ENCODE measurements at regions not wholly inside any gene's neighbourhood (a gene's known extent, or its start where the extent isn't known, plus 50 kb on each side); places are given as distances from the start of the nearest gene placed in this dataset.
A peak's percentile ranks its signal among the peaks of the same experiment; 100 is the strongest.

DNA sequence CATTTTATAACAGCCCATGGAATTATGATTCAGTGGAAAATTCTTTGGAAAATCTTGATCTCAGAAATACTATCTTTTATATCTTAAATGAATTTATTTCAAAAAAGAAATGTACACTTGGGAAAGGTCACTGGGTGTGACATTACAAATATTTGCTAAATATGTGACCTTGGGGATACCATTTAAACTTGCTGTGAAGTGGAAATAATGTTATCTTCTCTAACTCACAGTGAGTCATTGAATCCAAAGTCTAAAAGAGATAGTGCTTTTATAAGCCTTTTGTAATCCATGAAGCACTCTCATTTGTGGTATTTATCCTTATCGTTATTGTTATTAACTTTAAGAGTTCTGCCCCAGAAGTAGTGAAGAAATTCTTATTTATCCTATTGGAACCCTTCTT, 289.8 kb upstream of the SEMA6D start (continued):
- no peak for TF ChIP-seq ZNF280D (CRISPR knock-in tag; IDR thresholded peaks at IDR 0.05)
- no peak for TF ChIP-seq KLF16 (CRISPR knock-in tag; IDR thresholded peaks at IDR 0.05)
- 0 out of 2 replicates have a peak, but pooled peaks have one; percentile 11 for TF ChIP-seq BCL6 (CRISPR knock-in tag; IDR thresholded peaks at IDR 0.05)
- TF ChIP-seq, protein P1, sequence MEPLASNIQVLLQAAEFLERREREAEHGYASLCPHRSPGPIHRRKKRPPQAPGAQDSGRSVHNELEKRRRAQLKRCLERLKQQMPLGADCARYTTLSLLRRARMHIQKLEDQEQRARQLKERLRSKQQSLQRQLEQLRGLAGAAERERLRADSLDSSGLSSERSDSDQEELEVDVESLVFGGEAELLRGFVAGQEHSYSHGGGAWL (CRISPR knock-in tag; IDR thresholded peaks at IDR 0.05): no peak
- TF ChIP-seq ZNF609 (CRISPR knock-in tag; IDR thresholded peaks at IDR 0.05; ENCODE audit: borderline replicate concordance): 0 out of 2 replicates have a peak, but pooled peaks have one; percentile 31
- TF ChIP-seq PPARG (CRISPR knock-in tag; conservative IDR thresholded peaks at IDR 0.05): no peak
- no peak for TF ChIP-seq JDP2 (CRISPR knock-in tag; IDR thresholded peaks at IDR 0.05; ENCODE audit: borderline replicate concordance)
- TF ChIP-seq NR2F2 (IDR thresholded peaks at IDR 0.05; ENCODE audit: borderline replicate concordance, low read depth): peak; percentile 78
- TF ChIP-seq SMARCE1 (IDR thresholded peaks at IDR 0.05; ENCODE audit: borderline replicate concordance): no peak
- peak; percentile 81 for TF ChIP-seq NR2F6 (IDR thresholded peaks at IDR 0.05)
- TF ChIP-seq NR2F6 (CRISPR knock-in tag; IDR thresholded peaks at IDR 0.05): peak; percentile 87
- no peak for TF ChIP-seq FIP1L1 (IDR thresholded peaks at IDR 0.05; ENCODE audit: borderline replicate concordance, insufficient read depth, low read depth, low read length)
- TF ChIP-seq ARHGAP35 (CRISPR knock-in tag; IDR thresholded peaks at IDR 0.05; ENCODE audit: borderline replicate concordance): no peak
- TF ChIP-seq GATAD2A (CRISPR knock-in tag; IDR thresholded peaks at IDR 0.05): peak; percentile 69
- peak; percentile 82 for TF ChIP-seq FOXA3 (CRISPR knock-in tag; IDR thresholded peaks at IDR 0.05)
- TF ChIP-seq RXRB (CRISPR knock-in tag; IDR thresholded peaks at IDR 0.05; ENCODE audit: borderline replicate concordance): peak; percentile 38; the same call in 1 of the 2 replicates
- TF ChIP-seq WIZ (CRISPR knock-in tag; IDR thresholded peaks at IDR 0.05): no peak
- 0 out of 2 replicates have a peak, but pooled peaks have one; percentile 38 for TF ChIP-seq GATA4 (IDR thresholded peaks at IDR 0.05; ENCODE audit: borderline replicate concordance, low read depth)
- TF ChIP-seq, protein P2, sequence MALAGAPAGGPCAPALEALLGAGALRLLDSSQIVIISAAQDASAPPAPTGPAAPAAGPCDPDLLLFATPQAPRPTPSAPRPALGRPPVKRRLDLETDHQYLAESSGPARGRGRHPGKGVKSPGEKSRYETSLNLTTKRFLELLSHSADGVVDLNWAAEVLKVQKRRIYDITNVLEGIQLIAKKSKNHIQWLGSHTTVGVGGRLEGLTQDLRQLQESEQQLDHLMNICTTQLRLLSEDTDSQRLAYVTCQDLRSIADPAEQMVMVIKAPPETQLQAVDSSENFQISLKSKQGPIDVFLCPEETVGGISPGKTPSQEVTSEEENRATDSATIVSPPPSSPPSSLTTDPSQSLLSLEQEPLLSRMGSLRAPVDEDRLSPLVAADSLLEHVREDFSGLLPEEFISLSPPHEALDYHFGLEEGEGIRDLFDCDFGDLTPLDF (CRISPR knock-in tag; IDR thresholded peaks at IDR 0.05): no peak
- TF ChIP-seq HNF4A (CRISPR knock-in tag; IDR thresholded peaks at IDR 0.05): peak; percentile 66
- no peak for TF ChIP-seq SP140L (CRISPR knock-in tag; IDR thresholded peaks at IDR 0.05; ENCODE audit: borderline replicate concordance)
- TF ChIP-seq MIXL1 (CRISPR knock-in tag; IDR thresholded peaks at IDR 0.05): peak; percentile 50; the same call in 1 of the 2 replicates
- no peak for TF ChIP-seq ERF (CRISPR knock-in tag; IDR thresholded peaks at IDR 0.05)
- no peak for TF ChIP-seq RELA (CRISPR knock-in tag; IDR thresholded peaks at IDR 0.05)
- TF ChIP-seq CCDC6 (CRISPR knock-in tag; IDR thresholded peaks at IDR 0.05): no peak
